SK-N-SH (cell line): ENCODE measurements at regions not wholly inside any gene's neighbourhood (a gene's known extent, or its start where the extent isn't known, plus 50 kb on each side); places are given as distances from the start of the nearest gene placed in this dataset.

Source experiments
- CTCF ChIP-seq: fragments of 200-600 bp; sonication (generic); IDR thresholded peaks from 2 replicates; pipeline ENCODE4 v1.6.1; 2017; ENCODE audit warnings: antibody characterized with exemption, mild to moderate bottlenecking, moderate library complexity
- EP300 ChIP-seq, 2 experiments: IDR thresholded peaks; 2 replicates each; pipeline versions ENCODE4 v1.4.0 to v1.6.1; 2012; ENCODE audit warnings: borderline replicate concordance in 1 of 2, low read depth in 1 of 2, low read length in 1 of 2
- MAX ChIP-seq: IDR thresholded peaks from 2 replicates; pipeline ENCODE4 v1.4.0; 2012; ENCODE audit warnings: low read depth
- NFIC ChIP-seq: IDR thresholded peaks from 2 replicates; pipeline ENCODE4 v1.4.0; 2012; ENCODE audit warnings: borderline replicate concordance
- RAD21 ChIP-seq: IDR thresholded peaks from 2 replicates; pipeline ENCODE4 v1.6.1; 2012; ENCODE audit warnings: mild to moderate bottlenecking, low read length
- RFX5 ChIP-seq: IDR thresholded peaks from 2 replicates; pipeline ENCODE4 v1.6.1; 2012; ENCODE audit warnings: mild to moderate bottlenecking, improper control_type of control experiment, low read length
- SMC3 ChIP-seq: IDR thresholded peaks from 2 replicates; pipeline ENCODE4 v1.6.1; 2012; ENCODE audit warnings: low read depth, low read length, improper control_type of control experiment
- TAF1 ChIP-seq: IDR thresholded peaks from 2 replicates; pipeline ENCODE4 v1.6.1; 2012; ENCODE audit warnings: low read depth, mild to moderate bottlenecking, low read length, moderate library complexity, borderline replicate concordance
- TEAD4 ChIP-seq: IDR thresholded peaks from 2 replicates; pipeline ENCODE4 v1.4.0; 2012; ENCODE audit warnings: mild to moderate bottlenecking, borderline replicate concordance; ENCODE audit not compliant: insufficient read depth
- USF1 ChIP-seq: IDR thresholded peaks from 2 replicates; pipeline ENCODE4 v1.4.0; 2012; ENCODE audit warnings: low read depth, borderline replicate concordance
- YY1 ChIP-seq: IDR thresholded peaks from 2 replicates; pipeline ENCODE4 v1.4.0; 2012; ENCODE audit warnings: low read depth, mild to moderate bottlenecking
- TF ChIP-seq, protein P1 (sequence below): IDR thresholded peaks from 2 replicates; pipeline ENCODE4 v1.4.0; 2012; ENCODE audit warnings: low read depth, borderline replicate concordance

- TF ChIP-seq MAX, result no peak
- no peak for TF ChIP-seq EP300 (IDR thresholded peaks at IDR 0.05; ENCODE audit: borderline replicate concordance in 1 of 2, low read depth in 1 of 2, low read length in 1 of 2)
- TF ChIP-seq USF1, result no peak
- TF ChIP-seq RFX5, result no peak
- TF ChIP-seq CTCF, result no peak
- TF ChIP-seq YY1, result no peak
- no peak for TF ChIP-seq TEAD4
- no peak for TF ChIP-seq RAD21
- no peak for TF ChIP-seq TAF1
- TF ChIP-seq, protein P1, sequence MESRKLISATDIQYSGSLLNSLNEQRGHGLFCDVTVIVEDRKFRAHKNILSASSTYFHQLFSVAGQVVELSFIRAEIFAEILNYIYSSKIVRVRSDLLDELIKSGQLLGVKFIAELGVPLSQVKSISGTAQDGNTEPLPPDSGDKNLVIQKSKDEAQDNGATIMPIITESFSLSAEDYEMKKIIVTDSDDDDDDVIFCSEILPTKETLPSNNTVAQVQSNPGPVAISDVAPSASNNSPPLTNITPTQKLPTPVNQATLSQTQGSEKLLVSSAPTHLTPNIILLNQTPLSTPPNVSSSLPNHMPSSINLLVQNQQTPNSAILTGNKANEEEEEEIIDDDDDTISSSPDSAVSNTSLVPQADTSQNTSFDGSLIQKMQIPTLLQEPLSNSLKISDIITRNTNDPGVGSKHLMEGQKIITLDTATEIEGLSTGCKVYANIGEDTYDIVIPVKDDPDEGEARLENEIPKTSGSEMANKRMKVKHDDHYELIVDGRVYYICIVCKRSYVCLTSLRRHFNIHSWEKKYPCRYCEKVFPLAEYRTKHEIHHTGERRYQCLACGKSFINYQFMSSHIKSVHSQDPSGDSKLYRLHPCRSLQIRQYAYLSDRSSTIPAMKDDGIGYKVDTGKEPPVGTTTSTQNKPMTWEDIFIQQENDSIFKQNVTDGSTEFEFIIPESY, result no peak
- TF ChIP-seq NFIC, result no peak
- no peak for TF ChIP-seq SMC3
Measured at GRCh38 chr1:91161166-91161565, 139.3 kb upstream of the ZNF644 start.
